ENCODE measurements at regions not wholly inside any gene's neighbourhood (a gene's known extent, or its start where the extent isn't known, plus 50 kb on each side); places are given as distances from the start of the nearest gene placed in this dataset.

DNA sequence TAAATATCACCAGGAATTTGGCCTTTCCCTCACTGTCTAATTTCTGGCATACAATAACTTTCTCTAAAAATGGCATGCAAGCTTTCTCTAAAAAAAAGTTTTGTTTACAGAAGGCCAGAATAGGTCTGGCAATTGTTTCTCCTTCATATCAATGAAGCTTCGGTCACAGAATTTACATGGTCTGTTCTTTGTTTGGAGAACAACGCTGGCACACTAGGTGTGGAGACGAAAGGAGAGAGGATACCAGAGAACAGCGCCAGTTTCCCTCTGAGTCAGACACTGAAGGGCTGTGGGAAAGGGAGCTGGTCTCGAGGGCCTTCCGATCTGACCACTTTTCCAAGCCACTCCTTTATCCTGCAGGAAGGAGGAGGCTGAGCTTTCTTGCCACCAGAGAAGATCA lies 60.1 kb upstream of the ITGA1 start:
- DNase-seq (ENCODE audit: extremely low spot score) = no peak
- TF ChIP-seq, protein P1, sequence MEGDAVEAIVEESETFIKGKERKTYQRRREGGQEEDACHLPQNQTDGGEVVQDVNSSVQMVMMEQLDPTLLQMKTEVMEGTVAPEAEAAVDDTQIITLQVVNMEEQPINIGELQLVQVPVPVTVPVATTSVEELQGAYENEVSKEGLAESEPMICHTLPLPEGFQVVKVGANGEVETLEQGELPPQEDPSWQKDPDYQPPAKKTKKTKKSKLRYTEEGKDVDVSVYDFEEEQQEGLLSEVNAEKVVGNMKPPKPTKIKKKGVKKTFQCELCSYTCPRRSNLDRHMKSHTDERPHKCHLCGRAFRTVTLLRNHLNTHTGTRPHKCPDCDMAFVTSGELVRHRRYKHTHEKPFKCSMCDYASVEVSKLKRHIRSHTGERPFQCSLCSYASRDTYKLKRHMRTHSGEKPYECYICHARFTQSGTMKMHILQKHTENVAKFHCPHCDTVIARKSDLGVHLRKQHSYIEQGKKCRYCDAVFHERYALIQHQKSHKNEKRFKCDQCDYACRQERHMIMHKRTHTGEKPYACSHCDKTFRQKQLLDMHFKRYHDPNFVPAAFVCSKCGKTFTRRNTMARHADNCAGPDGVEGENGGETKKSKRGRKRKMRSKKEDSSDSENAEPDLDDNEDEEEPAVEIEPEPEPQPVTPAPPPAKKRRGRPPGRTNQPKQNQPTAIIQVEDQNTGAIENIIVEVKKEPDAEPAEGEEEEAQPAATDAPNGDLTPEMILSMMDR (IDR thresholded peaks at IDR 0.05; ENCODE audit: control extremely low read depth, extremely low read depth, low read depth, missing control alignments) = no peak
- CTCF ChIA-PET = interaction anchor here (1.4 to 1.7 kb wide), 2 partner anchors 11 to 35 kb away, joined by 3 to 4 read pairs; no protein-coding TSS in a partner anchor
- POLR2A ChIA-PET = no interaction called here

DNA sequence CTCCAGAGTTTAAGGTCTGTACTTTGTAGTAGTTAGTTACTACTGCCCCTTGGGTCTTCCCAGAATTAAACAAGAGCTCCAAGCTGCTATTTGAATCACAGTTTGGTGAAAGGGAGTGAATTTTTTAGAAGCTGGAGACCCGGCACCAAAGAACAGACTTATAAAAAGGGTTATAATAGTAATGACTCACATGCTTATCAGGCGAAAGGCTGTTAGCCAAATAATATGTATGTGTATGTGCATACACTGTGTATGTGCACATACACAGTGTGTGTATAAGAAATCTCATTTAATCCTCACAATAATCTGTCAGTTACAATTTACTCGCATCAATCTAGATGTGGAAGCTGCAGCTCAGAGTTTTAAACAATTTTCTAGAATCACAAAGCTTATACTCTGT lies 59.5 kb upstream of the ITGA1 start:
- POLR2A ChIA-PET = no interaction called here
- TF ChIP-seq, protein P1 (IDR thresholded peaks at IDR 0.05; ENCODE audit: control extremely low read depth, extremely low read depth, low read depth, missing control alignments) = no peak
- CTCF ChIA-PET = interaction anchor here (2.2 kb wide), 1 partner anchor 10 kb away, joined by 7 read pairs; no protein-coding TSS in a partner anchor
- no peak for DNase-seq (ENCODE audit: extremely low spot score)

DNA sequence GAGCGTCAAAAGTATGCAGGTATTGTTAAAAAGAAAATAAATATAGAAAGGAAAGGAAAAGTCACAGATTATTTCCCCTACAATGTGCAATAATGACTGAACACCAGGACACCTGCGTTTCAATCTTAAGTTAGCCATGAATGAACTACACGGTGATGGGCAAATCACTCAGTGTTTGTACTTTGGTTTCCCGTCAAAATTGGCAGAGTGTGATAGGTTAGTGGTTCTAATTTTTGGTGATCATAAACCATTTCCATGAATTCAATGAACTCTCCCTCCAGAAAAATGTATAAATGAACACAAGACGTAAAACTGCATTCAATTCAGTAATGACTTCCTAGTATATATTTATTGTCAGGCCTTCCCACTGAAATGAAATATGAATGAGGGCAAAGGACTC lies 59.0 kb upstream of the ITGA1 start:
- TF ChIP-seq, protein P1 (IDR thresholded peaks at IDR 0.05; ENCODE audit: control extremely low read depth, extremely low read depth, low read depth, missing control alignments) = no peak
- no peak for DNase-seq (ENCODE audit: extremely low spot score)
- ChIA-PET CTCF (interaction anchor here (2.2 kb wide), 1 partner anchor 10 kb away, joined by 7 read pairs; no protein-coding TSS in a partner anchor), POLR2A (no interaction called here)

DNA sequence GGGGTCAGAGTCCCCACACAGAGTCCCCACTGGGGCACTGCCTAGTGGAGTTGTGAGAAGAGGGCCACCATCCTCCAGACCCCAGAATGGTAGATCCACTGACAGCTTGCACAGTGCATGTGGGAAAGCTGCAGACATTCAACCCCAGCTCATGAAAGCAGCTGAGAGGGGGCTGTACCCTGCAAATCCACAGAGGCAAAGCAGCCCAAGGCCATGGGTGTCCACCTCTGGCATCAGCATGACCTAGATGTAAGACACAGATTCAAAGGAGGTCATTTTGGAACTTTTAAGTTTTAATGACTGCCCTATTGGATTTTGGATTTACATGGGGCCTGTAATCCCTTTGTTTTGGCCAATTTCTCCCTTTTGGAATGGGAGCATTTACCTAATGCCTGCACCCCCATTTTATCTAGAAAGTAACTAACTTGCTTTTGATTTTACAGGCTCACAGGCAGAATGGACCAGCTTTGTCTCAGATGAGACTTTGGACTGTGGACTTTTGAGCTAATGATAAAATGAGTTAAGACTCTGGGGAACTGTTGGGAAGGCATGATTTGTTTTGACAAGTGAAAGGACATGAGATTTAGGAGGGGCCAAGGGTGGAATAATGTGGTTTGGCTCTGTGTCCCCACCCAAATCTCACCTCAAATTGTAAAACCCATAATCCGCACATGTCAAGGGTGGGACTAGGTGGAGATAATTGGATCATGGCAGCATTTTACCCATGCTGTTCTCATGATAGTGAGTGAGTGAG lies 56.3 kb upstream of the ITGA1 start:
- no peak for DNase-seq (ENCODE audit: extremely low spot score)
- TF ChIP-seq, protein P1 (IDR thresholded peaks at IDR 0.05; ENCODE audit: control extremely low read depth, extremely low read depth, low read depth, missing control alignments) = no peak
- POLR2A ChIA-PET = no interaction called here
- CTCF ChIA-PET = no interaction called here

DNA sequence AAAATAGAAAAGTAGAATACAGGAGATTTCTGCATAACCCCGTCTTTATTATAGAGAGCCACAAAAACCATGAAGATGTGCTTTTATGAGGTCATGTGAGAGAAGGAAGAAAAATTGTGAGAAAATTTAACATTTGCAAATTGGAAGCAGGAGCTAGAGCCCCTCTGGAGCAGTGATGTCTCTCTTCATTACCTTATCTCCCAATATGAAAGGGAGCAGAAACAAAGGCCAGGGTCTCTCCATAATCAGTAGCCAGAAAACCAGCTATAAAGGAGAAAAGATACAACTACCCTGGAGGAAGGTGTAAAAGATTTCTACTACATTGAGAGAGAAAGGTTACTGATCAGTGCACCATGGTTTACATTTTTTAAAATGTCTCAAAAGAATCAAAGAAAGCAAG lies 53.2 kb upstream of the ITGA1 start:
- no peak for DNase-seq (ENCODE audit: extremely low spot score)
- POLR2A ChIA-PET = no interaction called here
- TF ChIP-seq, protein P1 (IDR thresholded peaks at IDR 0.05; ENCODE audit: control extremely low read depth, extremely low read depth, low read depth, missing control alignments) = no peak

DNA sequence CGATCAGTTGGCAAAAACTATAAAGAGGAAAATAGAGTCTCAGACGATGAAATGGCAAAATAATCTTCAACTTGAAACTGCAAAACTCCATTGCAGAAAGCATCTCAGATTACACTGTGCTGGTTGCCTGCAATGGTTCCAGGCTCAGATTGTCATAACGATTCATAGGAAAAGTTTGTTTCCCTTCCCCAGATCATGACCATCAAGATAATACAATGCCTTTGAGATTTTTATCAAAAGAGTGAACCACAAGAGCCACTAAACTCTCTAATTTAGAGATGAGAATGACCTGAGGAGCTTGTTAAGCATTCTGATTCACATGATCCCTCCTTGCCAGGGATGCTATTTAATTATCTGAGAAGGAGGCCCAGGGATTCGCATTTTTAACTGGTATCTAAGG lies 52.6 kb upstream of the ITGA1 start:
- ChIA-PET POLR2A (no interaction called here), CTCF (no interaction called here)
- no peak for DNase-seq (ENCODE audit: extremely low spot score)
- TF ChIP-seq, protein P1 (IDR thresholded peaks at IDR 0.05; ENCODE audit: control extremely low read depth, extremely low read depth, low read depth, missing control alignments) = no peak

More for the DNA sequence above, 53.2 kb upstream of the ITGA1 start:
- CTCF ChIA-PET = no interaction called here

Data from GM10248 (cell line).